ENCODE measurements at regions not wholly inside any gene's neighbourhood (a gene's known extent, or its start where the extent isn't known, plus 50 kb on each side); places are given as distances from the start of the nearest gene placed in this dataset.

DNA sequence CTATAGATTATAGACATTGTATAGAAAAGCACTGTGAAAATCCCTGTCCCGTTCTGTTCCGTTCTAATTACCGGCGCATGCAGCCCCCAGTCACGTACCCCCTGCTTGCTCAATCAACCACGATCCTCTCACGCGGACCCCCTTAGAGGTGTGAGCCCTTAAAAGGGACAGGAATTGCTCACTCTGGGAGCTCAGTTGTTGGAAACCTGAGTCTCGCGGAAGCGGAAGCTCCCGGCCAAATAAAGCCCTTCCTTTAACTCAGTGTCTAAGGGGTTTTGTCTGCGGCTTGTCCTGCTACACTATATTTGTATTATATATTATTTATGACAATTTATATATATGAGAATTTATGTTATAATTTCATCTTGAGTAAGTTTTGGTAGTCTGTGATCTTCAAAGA is 213.6 kb upstream of the AMIGO2 start:
- ChIA-PET POLR2A (interaction anchor here (0.7 kb wide), 1 partner anchor 80 kb away, joined by 3 read pairs; no protein-coding TSS in a partner anchor), CTCF (no interaction called here)
- TF ChIP-seq, protein P1, sequence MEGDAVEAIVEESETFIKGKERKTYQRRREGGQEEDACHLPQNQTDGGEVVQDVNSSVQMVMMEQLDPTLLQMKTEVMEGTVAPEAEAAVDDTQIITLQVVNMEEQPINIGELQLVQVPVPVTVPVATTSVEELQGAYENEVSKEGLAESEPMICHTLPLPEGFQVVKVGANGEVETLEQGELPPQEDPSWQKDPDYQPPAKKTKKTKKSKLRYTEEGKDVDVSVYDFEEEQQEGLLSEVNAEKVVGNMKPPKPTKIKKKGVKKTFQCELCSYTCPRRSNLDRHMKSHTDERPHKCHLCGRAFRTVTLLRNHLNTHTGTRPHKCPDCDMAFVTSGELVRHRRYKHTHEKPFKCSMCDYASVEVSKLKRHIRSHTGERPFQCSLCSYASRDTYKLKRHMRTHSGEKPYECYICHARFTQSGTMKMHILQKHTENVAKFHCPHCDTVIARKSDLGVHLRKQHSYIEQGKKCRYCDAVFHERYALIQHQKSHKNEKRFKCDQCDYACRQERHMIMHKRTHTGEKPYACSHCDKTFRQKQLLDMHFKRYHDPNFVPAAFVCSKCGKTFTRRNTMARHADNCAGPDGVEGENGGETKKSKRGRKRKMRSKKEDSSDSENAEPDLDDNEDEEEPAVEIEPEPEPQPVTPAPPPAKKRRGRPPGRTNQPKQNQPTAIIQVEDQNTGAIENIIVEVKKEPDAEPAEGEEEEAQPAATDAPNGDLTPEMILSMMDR (IDR thresholded peaks at IDR 0.05; ENCODE audit: insufficient read depth, low read length, missing control alignments), result no peak
- H3K4me3 ChIP-seq (ENCODE audit: low read depth, low read length), result no peak overlapping the region
- no peak for DNase-seq (ENCODE audit: low read depth, low spot score)

DNA sequence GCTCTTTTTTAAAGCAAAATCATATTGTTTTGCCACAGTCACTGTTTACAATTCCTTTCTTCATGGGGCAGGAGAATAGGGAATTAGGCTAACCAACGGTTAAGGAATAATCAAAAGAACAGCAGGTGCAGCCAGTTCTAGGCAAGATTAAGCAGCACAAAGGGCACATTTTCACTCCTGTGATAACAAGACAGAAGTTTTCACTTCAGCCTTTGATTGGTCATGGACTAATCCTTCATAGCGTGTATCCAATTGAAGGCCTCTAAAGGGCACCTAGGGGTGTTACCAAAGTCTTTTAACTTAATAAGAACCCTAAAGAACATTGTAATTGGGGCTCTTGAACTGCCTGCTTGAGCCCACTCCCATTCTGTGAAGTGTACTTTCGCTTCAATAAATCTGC is 206.9 kb upstream of the AMIGO2 start:
- H3K4me3 ChIP-seq (ENCODE audit: low read depth, low read length), result no peak overlapping the region
- ChIA-PET CTCF (no interaction called here), POLR2A (no interaction called here)
- TF ChIP-seq, protein P1 (IDR thresholded peaks at IDR 0.05; ENCODE audit: insufficient read depth, low read length, missing control alignments), result no peak
- DNase-seq (ENCODE audit: low read depth, low spot score), result no peak
